ENCODE measurements at regions not wholly inside any gene's neighbourhood (a gene's known extent, or its start where the extent isn't known, plus 50 kb on each side); places are given as distances from the start of the nearest gene placed in this dataset.
"Not testable (repeated sequence)": the region's sequence is repeated elsewhere in the genome, so short reads cannot be mapped to it uniquely, and the experiment has no call there.

DNA sequence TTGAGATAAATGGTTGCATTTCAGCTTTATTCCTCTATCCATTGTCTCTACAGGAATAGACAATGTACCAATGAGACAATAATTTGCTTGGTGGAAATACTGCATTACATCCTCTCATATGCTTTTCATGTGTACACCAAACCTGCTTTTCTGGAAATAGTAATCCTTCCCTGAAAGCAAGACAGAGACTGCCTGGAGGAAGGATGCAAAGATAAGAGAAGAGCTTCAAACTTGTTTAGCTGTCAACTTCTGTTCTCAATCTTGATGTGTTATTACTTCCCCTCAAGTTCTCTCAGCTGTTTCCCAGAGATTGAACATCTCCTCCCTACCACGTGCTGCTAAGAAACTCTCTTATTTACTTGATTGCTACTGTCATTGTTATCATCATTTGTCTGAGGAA lies 1125.4 kb upstream of the TMPRSS15 start:
- DNase-seq: no peak

DNA sequence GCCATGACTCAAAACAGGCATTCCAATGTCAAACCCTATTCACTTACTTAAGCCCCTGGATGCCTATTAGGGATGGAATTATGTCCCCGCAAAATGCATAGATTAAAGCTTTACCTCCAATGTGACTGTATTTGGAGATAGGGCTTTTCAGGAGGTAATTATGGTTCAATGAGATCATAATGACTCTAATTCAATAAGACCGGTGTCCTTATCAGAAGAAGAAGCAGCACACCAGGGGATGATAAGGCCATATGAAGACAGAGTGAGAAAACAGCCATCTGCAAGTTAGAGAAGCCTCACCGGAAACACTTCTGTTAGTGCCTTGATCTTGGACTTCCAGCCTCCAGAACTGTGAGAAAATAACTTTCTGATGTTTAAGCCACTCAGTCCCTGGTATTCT lies 1131.8 kb upstream of the TMPRSS15 start:
- no peak for DNase-seq

DNA sequence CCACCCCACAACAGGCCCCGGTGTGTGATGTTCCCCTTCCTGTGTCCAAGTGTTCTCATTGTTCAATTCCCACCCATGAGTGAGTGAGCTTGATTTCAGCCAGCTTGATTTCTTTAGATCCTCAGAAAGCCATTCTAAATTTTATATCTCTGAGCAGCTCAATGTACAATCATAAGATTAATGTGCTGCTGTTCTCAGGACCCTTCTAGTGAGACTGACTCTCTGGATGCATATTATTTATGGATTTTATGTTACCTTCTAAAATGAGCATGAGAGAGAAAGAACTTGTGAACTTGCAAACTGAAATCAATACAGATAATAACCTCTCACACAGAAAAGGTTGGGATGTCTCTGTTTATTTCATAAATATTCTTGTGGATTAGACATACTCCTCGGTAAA lies 1133.5 kb upstream of the TMPRSS15 start:
- DNase-seq: no peak

DNA sequence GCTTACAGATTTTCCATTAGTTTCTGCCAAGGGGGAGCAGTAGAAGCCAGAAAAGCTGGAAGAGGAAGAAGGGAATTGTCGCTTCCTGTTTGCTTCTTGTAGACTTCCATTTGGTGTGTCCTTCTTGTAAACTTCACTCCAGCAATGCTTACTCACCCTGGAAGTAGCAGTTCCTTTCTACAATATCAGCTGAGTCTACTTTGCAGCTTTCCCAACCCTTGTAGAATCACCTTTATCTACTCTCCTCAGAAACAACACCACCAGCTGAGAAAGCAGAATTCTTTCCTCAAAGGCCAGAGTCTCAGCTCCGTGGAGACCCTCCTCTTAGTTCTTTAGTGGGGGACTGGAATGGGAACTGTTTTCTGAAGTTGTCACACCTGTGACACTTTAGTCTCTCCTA lies 1136.7 kb upstream of the TMPRSS15 start:
- DNase-seq: no peak

DNA sequence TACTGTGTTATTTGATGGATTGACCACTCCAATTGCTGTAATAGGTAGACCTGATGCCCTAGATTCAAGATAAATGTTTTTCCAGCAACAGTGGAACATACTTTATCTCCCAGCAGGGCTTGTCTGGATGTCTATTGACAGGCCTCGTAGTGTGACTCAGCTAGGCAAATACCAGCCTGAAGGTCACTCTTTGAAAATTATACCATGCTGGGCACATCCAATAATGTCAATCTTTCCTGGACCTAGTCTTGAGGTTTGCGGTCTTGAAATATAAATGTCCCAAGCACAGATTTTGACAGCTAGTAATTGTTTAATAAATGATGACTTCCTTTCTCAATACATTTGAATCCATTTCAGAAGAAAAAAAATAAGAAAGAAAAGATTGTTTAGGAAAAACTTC lies 1138.0 kb upstream of the TMPRSS15 start:
- DNase-seq: no peak

DNA sequence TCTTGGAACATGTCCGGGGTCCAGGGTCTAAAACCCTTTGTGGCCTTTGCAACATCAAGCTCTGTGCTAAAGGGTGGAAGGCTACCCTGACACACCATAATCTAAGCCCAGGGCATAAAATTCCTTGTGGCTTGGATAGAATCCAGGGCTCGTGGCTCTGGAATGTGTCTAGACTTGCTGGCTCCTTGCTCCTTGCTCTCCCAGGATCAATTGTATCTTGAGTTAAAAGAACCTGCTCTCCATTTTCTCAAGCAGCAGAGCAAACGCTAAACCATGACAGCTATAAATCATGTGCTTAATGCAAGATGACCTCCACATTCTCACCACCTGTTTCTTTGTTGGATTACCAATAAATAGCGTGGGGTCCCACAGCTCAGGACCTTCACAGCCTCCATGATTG lies 1140.9 kb upstream of the TMPRSS15 start:
- DNase-seq: not testable (repeated sequence)

DNA sequence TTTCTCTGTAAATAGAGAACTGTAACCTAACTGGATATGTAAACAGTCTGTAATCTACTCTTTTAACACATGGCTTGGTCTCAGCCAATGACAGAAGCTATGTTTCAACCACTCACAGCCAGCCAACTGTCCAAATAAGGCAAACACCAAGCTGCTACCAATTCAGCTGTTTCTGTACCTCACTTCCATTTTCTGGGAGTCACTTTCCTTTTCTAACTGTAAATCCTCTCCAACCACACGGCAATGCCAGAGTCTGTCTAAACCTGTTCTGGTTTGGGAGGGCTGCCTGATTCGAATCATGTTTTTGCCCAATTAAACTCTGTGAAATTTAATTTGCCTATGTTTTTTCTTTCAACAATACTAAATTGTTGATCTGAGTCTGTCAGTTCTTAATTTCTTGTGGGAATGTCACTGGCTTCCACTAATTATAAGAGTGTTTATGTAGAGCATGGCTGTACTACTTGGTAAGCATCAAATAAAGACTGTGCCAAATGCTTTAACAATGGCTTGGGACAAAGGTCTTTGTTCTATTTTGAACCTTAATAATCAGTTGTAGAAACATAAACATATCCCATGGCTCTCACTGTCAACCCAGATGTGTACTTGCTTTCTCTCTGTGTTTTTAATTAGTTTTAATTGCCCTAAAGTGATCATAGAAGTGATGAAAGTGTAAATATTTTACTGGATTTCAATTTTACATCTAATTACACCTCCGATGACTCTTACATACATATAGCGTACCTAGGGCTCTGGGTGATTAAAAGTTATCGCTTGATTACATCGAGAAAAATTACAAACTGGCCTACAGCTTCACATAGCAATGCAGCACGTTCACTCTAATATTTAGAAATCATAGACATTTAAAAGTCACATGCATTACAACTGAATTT lies 1144.6 kb upstream of the TMPRSS15 start:
- DNase-seq: no peak

DNA sequence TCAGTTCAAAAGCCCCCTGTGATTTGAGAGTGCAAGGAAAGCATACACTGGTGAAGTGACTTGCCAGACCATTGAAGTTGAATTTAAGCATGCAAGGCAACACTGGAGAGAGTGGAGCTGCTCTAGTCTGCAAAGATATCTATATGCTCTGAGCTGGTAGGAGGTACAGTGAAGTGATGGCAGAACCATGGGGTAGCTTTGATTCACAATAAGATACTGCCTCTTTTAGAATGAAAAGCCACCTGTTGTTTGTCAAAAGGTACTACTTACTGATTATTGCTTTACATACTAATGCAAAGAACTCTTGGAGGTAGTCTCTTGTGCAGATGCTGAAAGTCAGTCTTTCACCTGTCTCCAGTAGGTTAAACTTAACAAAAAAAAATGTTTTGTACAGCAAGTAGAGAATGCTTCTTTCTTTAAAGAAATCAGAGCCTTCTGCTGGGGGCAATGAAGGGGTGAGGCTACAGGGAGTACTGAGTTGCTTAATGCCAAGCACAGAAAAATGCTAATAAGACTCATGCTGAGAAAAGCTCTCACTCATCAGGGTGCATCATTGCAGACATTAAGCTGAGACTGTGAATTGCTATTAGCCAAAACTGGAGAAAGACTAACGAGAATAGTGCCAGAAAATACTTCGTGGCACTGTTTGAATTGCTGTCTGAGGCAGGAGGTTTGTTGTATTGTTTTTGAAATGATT lies 1150.5 kb upstream of the TMPRSS15 start:
- no peak for DNase-seq

DNA sequence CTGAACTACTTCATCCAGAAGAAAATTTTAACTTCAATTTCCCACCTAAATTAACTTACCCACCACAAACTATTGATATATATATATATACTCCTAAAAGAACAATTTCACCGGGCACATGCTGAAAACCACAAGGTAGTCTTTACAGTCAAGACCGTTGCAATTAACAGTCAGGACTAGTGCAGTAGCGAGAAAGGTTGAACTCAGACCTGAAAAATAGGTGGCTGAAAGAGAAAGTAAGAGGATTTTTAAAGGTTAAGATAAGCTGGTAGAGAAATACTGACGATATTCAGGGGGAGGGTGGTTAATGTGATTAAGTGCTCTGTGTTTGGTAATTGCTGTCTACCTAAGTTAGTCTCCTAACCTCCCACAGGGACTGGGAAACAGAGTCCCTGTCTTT lies 1153.5 kb upstream of the TMPRSS15 start:
- no peak for DNase-seq

DNA sequence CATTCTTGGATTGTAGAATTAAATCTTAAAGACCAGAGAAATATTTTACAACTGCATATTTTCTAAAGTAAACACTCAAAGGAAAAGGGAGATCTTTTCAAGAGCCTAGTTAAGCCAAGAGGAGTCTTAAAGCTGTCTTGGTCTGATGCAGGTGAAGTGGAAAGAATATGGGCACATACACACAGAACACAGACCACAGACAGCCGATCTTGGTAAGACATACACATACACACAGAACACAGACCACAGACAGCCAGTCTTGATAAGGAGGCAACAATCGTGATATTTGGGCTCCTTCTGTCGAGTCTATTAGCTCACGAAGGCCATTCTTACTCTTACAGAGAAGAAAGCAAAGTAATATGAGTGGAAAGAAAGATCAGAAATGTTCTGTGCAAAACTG lies 1153.9 kb upstream of the TMPRSS15 start:
- DNase-seq: no peak

DNA sequence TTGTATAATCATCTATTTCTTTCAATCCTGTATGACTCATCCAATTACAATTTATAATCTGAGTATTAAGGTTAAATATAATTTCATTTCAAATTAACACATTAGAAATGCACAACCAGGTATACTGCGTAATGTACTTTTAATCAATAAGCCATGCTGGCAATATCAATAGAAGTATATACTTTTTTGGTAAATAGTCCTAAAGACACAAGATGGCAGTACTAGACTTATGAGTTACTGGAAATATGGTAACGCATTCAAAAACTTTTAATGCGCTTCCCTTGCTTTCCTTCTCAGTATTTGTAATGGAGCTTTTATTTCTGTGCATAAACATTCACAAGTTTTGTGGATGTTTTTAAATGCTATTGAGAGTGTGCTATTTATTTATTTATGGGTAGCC lies 1162.0 kb upstream of the TMPRSS15 start:
- no peak for DNase-seq

DNA sequence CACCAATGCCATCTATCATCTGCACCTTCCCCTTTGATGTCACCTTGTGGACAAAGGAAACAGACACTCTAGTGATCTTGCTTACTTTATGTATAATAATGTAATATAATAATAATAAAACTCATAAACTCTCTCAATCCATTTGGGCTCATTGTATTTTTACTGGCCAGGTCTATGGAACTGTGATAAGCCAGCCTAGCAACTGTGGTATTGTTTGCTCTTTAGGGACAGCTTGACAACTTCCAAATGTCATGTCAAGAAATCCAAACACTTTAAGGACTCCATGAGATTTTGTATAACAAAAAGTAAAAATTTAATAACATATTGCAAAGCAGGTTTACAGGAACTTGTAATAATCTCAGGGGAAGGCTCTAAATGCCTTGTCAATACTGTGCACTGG lies 1163.4 kb upstream of the TMPRSS15 start:
- DNase-seq: no peak

DNA sequence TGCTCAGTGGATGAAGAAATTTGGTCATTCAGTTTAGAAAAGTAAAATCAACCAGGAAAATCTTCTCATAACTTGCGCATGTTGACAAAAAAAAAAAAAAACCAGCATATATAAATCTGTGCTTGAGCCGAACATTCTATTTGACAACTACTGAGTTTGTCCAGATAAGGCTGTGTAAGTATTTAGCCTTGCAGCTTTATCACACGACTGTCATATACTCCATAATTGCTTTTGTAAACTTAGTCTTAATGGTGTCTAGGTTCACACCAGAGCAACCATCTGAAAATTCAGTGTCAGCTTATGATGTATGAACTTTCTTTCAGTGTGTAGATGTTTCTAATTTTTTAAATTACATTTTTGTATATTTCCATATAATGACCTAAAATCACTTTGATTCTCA lies 1173.8 kb upstream of the TMPRSS15 start:
- no peak for DNase-seq

DNA sequence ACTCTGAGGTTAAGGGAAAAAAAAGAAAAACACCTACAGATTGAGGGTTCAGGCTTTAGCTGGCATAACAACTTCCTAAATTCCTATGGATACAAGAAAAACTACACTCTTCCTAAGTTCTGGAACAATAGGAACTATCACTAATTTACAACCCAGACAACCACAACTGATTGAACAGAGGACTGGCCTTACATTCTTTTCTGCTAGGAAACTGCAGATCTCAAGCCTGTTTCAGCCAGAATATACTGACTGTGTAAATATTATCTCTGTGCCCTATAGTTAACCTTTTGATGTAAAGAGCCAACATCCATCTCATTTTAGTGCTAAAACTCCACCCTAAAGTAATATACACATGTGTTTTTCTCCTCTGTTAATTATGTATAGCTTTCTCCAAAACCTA lies 1186.5 kb upstream of the TMPRSS15 start:
- DNase-seq: no peak

DNA sequence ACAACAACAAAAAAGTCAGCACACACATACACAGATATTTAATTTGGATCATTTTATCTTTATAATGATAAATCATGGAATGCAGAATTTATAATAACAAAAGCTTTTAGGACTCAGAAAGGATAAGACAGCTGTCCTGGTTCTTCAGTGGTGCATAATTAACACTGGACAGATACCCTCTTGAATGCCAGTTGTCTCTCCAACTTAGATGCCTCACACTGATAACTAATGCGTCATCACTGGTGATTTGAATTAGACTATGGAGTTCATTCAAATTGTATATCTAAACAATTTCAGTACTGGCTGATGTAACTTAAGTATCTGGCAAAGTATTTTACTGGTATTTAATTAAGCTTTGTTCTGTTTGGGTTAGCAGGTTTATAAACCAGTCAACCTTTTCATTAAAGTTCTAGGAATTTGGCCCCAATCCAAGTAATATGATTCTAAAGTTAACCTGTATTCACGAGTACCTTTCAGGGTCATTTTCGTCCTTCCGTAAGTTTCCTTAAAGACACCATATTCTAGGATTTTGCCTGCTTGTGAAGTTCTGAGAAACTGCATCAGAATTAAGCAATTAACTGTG lies 1199.5 kb upstream of the TMPRSS15 start:
- no peak for DNase-seq

DNA sequence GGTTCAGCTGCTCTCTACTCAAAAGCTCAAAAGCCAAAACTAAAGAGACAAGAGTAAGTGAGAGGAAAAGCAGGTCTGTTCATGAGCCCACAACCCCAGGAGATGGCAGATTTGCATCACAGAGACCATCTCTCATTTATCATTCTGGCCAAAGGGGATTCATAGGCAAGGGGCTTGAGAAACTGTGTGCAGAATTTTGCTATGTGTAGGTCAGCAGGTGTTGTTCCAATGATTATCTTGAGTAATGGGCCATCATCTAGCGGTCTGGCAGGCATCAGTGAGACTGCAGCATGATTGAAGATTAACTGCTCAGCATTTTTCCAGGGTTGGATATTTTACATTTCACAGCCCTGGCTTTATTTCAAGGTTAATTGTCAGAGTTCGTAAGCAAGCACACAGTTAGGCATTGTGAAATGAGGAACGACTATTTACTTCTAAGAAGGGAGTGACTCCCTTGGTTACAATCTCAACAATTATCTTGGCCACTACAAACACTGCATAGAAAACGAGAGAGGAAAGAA lies 1204.6 kb upstream of the TMPRSS15 start:
- peak; percentile 28 for DNase-seq

DNA sequence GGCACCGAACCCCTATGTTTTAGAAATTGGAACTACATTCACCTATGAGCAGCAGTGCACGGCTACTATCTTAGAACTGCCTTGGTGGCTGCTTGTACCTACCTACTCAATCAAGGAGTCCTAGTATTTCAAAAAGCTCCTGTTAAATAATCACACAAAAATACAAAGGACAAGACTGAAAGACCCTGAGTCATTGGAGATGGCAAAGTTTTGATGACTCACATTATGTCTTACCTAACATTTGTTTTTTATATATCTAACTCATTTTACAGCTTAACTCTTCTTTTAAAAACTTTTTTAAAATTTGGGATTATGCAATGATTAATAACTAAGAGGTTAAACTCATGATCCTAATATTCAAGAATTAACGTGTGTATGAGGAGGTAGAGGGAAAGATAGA lies 1206.0 kb upstream of the TMPRSS15 start:
- DNase-seq: no peak

DNA sequence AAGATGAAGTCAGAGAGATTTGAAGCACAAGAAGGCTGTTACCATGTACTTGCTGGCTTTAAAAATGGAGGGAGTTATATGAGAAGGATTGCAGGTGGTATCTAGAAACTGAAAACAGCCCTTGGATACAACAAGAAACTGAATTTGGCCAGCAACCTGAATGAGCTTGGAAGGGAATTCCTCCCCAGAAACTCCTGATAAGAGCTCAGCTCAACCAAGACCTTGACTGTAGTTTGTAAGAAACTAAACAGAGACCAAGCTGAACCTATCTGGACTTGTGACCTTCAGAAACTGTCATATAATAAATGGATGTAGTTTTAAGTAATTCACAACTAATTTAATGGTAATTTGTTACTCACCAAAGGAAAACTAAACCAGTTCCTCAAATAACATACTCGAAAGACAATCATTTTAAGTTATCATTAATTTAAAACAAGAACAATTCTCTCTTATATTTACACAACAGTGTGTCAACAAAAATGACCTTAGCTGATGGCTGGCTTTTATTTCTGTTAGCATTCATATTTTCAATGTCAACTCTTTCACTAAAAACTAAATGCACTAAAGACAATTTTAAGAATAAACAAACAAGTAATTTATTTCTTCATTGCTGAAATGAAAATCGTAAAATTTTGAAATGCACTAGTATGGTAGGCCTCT lies 1218.4 kb upstream of the TMPRSS15 start:
- DNase-seq: no peak

DNA sequence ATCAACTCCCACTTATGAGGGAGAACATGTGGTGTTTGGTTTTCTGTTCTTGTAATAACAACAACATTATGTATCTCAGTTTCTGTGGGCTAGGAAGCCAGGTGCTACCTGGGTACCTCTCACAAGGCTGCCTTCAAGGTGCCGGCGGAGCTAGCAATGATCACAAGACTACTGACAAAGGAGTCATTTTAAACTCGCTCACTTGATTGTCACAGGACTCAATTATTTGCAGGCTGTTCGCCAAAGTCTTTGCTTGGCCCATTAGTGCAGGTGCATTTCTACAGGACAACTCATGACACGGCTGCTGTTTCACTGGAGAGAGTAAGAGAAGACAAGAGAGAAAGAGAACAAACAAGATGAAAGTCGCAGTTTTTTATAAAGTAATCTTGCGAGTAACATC lies 1237.4 kb upstream of the TMPRSS15 start:
- no peak for DNase-seq

DNA sequence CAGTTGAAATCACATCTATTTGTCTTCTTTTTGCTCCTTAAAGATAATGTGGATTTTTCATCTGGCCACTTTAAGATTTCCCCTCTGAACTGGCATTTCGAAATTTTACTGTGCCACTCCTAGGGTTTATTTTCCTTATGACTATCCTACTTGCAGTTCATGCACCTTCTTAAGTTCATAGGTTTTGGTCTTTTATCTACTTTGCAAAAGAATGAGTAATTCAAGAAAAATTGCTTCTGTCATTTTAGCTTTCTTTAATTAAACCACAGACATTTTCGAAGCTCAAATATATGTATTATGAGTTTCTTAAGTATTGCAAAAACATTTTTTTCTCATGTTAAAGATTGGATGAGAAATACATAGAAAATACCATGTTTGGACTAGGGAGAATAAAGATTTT lies 1244.8 kb upstream of the TMPRSS15 start:
- no peak for DNase-seq

DNA sequence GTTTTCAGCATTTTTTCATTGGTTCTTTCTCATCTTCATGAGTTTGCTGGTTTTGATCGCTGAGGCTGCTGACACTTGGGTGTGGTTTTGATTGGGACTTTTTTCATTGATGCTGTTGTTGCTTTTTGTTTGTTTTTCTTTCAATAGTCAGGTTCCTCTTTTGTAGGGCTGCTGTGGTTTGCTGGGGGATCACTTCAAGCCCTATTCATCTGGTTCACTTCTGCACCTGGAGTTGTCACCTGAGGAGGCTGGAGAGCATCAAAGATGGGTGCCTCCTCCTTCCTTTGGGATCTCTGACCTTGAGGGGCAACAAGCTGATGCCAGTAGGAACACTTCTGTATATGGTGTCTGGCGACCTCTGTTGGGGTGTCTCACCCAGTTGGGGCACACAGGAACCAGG lies 1279.9 kb upstream of the TMPRSS15 start:
- DNase-seq: no peak

DNA sequence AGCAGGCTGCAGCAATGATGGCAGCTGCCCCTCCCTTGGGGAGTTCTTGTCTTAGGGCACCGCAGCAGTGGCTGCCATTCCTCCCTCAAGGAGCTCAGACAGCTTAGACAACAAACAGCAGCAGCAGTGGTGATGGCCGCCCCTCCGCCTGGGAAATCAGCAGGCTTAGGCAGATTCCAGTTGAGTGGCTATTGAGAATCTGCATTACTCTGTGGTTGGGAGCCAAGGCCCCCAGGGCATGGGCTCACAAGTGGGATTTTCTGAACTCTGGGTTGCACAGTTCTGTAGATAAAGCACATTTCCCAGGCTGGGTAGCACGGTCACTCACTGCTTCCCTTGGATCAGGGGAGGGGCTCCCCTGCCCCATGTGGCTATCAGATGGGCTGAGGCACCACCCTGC lies 1280.7 kb upstream of the TMPRSS15 start:
- no peak for DNase-seq

DNA sequence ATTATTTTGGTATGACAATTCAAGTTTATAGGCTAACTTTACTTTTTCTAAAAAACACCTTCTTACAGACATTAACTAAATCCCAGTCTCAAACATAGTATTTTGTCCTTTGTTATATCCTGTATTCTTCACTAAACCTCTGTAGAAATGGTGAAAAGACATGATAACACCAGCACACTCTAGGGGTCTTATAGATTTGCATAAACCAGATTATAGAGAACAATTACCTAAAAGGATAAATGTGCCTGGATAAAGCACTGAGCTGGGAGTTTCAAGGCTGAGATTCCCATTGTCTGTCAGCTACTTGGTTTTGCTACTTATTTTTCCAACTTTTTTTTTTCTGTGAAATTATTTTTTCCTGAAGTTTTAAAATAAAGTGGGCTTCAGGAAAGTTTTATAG lies 1288.6 kb upstream of the TMPRSS15 start:
- no peak for DNase-seq

All from left kidney (tissue), 1 donor.